ENCODE measurements at regions not wholly inside any gene's neighbourhood (a gene's known extent, or its start where the extent isn't known, plus 50 kb on each side); places are given as distances from the start of the nearest gene placed in this dataset.
"Not testable (repeated sequence)": the region's sequence is repeated elsewhere in the genome, so short reads cannot be mapped to it uniquely, and the experiment has no call there.

DNA sequence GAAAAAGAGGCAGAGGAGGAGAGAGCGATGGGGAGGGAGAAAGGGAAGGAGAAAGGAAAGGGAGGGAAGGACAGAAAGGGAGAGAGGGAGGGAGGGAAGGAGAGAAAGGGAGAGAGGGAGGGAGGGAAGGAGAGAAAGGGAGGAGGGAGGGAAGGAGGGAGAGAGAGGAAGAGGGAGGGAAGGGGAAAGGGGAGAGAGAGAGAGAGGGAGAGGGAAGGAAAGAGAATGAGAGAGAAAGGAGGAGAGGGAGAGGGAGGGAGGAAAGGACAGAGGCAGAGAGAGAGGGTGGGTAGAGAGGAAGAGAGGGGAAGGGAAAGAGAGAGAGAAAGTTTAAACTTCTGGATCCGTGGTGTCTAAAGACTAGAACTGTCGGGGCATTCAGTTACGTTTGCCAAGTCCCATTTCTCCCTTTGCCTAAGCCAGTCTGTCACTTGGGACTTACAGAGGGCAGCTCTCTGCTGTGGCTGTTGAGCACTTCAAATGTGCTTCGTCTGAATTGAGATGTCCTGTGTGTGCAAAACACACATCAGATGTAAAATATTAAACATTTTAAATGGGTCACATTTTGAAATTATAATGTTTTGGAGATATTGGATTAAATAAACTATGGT is 62.6 kb downstream of the PLXNA1 start:
- no peak for DNase-seq (ENCODE audit: low read depth)
- no peak overlapping the region for H3K4me3 ChIP-seq (ENCODE audit: low read depth, low read length)
- TF ChIP-seq, protein P1, sequence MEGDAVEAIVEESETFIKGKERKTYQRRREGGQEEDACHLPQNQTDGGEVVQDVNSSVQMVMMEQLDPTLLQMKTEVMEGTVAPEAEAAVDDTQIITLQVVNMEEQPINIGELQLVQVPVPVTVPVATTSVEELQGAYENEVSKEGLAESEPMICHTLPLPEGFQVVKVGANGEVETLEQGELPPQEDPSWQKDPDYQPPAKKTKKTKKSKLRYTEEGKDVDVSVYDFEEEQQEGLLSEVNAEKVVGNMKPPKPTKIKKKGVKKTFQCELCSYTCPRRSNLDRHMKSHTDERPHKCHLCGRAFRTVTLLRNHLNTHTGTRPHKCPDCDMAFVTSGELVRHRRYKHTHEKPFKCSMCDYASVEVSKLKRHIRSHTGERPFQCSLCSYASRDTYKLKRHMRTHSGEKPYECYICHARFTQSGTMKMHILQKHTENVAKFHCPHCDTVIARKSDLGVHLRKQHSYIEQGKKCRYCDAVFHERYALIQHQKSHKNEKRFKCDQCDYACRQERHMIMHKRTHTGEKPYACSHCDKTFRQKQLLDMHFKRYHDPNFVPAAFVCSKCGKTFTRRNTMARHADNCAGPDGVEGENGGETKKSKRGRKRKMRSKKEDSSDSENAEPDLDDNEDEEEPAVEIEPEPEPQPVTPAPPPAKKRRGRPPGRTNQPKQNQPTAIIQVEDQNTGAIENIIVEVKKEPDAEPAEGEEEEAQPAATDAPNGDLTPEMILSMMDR (conservative IDR thresholded peaks at IDR 0.05; ENCODE audit: low read depth, low read length), result no peak

DNA sequence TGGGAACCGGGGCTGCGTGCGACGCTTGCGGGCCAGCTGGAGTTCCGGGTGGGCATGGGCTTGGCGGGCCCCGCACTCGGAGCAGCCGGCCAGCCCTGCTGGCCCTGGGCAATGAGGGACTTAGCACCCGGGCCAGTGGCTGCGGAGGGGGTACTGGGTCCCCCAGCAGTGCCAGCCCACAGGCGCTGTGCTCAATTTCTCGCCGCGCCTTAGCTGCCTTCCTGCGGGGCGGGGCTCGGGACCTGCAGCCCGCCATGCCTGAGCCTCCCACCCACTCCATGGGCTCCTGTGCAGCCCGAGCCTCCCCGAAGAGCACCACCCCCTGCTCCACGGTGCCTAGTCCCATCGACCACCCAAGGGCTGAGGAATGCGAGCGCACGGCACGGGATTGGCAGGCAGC is 63.8 kb downstream of the PLXNA1 start:
- not testable (repeated sequence) for H3K4me3 ChIP-seq (ENCODE audit: low read depth, low read length); DNase-seq (ENCODE audit: low read depth)

DNA sequence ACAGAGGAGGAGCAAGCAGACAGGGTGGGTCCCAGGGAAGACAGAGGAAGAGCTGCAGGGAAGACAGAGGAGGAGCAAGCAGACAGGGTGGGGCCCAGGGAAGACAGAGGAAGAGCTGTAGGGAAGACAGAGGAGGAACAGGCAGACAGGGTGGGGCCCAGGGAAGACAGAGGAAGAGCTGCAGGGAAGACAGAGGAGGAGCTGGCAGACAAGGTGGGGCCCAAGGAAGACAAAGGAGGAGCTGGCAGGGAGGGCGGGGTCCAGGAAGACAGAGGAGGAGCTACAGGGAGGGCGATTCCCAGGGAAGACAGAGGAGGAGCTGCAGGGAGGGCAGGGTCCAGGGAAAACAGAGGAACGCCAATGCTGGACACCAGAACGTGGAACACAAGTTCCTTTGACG is 66.5 kb downstream of the PLXNA1 start:
- DNase-seq (ENCODE audit: low read depth), result no peak
- TF ChIP-seq, protein P1 (conservative IDR thresholded peaks at IDR 0.05; ENCODE audit: low read depth, low read length), result no peak
- H3K4me3 ChIP-seq (ENCODE audit: low read depth, low read length), result no peak overlapping the region

DNA sequence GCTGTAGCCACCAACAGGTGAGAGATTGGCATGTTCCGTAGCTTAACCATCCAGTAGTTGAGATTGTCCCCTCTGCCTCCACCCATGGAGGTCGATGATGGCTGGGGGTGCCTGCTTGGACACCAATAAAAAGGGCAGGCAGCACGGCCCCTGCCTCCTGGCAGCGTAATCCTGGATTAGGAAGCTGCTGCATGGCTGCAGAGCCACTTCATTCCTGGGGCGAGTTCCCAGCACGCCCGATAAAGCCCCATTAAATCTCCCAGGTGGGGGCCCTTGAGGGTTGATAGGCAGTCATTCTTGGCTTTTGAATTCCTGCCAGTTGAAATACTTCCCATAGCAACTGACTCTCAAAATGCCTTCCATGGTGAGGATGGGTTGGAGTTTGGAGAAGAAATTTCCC is 67.8 kb downstream of the PLXNA1 start:
- no peak overlapping the region for H3K4me3 ChIP-seq (ENCODE audit: low read depth, low read length)
- DNase-seq (ENCODE audit: low read depth), result no peak
- TF ChIP-seq, protein P1 (conservative IDR thresholded peaks at IDR 0.05; ENCODE audit: low read depth, low read length), result no peak

DNA sequence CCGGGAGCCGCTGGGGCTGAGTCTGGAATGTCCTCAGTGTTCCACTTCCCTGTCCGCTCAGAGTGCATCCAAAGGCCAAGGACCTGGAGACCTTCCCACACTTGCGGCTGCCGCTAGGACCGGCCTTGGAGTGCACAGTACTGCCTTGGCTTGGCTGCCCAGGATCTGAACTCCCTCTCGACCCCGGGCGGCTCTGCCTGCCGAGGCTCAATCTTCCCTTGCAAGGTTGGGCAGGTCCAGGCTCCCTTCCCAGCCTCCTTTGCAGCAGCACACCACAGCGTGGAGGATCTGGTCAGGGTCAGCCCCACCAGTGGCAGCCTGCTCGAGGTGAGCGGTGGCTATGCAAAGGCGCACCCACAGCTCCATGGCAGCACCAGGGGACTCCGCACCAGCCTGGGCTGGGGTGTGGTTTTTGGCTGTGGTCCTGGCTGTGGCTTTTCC is 69.2 kb downstream of the PLXNA1 start:
- DNase-seq (ENCODE audit: low read depth), result no peak
- no peak overlapping the region for H3K4me3 ChIP-seq (ENCODE audit: low read depth, low read length)
- TF ChIP-seq, protein P1 (conservative IDR thresholded peaks at IDR 0.05; ENCODE audit: low read depth, low read length), result no peak

DNA sequence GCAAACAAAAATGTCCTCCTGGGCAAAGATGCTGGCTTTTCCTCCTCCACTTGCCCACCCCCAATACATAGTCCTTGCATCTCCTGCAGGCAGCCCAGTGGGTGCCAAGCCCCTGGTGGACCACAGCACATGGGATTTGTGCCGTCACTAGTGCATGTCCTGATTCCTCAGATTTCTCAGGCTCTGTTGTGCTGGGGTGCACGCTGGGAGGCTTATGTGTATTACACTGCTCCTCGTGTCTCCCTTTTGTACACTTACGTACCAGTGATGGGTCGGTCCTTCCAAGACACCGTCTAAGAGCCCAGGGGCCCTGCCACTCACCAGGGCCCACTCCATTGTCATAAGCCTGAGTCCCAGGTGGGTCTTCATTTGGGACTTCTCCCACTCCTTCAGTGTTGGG is 70.1 kb downstream of the PLXNA1 start:
- DNase-seq (ENCODE audit: low read depth), result no peak
- H3K4me3 ChIP-seq (ENCODE audit: low read depth, low read length), result no peak overlapping the region
- TF ChIP-seq, protein P1 (conservative IDR thresholded peaks at IDR 0.05; ENCODE audit: low read depth, low read length), result no peak

DNA sequence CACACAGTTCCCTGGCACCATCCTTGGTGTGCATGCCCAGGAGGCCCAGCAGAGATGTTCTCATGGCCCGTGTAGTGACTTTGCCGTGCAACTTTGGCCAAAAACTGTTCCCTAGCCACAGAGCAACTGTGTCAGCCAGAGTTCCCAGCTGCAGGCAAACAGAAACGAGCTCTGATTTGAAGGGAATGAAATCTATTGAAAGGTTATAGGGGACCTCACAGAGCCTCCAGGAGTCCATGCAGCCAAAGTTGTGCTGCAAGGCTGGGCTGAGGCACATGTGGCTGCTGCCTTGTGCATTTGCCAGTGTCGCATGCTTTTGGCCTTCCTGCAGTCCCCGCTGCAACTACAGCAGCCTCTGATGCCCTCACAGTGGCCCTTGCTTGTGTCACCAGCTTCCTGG is 70.5 kb downstream of the PLXNA1 start:
- TF ChIP-seq, protein P1 (conservative IDR thresholded peaks at IDR 0.05; ENCODE audit: low read depth, low read length), result no peak
- DNase-seq (ENCODE audit: low read depth), result no peak
- H3K4me3 ChIP-seq (ENCODE audit: low read depth, low read length), result no peak overlapping the region
